Mesenchymal stem cell (in vitro differentiated cells and primary cell): ENCODE measurements at regions not wholly inside any gene's neighbourhood (a gene's known extent, or its start where the extent isn't known, plus 50 kb on each side); places are given as distances from the start of the nearest gene placed in this dataset.
A peak's percentile ranks its signal among the peaks of the same experiment; 100 is the strongest.
"Not testable (repeated sequence)": the region's sequence is repeated elsewhere in the genome, so short reads cannot be mapped to it uniquely, and the experiment has no call there.

Source experiments
- DNase-seq: peaks from one replicate; pipeline ENCODE4 v3.0.0-alpha.2; 2013
- H2AFZ ChIP-seq: one replicate; pipeline ENCODE4 v1.6.1; 2013; ENCODE audit warnings: low read depth, mild to moderate bottlenecking, control low read depth, inconsistent platforms, low read length, moderate library complexity
- H2AK5ac ChIP-seq: 2 replicates; pipeline ENCODE4 v1.6.1; 2013; ENCODE audit warnings: low read length, moderate library complexity, mild to moderate bottlenecking, inconsistent platforms; ENCODE audit not compliant: severe bottlenecking
- H2BK120ac ChIP-seq: one replicate; pipeline ENCODE4 v1.6.1; 2013; ENCODE audit warnings: low read depth, mild to moderate bottlenecking, inconsistent platforms, low read length, moderate library complexity
- H2BK12ac ChIP-seq, 2 experiments: one replicate each; pipeline ENCODE4 v1.6.1; 2013; ENCODE audit warnings: inconsistent platforms in 2 of 2, low read length in 2 of 2, mild to moderate bottlenecking in 2 of 2, moderate library complexity in 2 of 2, control low read depth in 1 of 2
- H2BK15ac ChIP-seq: one replicate; pipeline ENCODE4 v1.6.1; 2013; ENCODE audit warnings: mild to moderate bottlenecking, low read depth, inconsistent platforms; ENCODE audit not compliant: poor library complexity, severe bottlenecking
- H2BK5ac ChIP-seq: 2 replicates; pipeline ENCODE4 v1.6.1; 2013; ENCODE audit warnings: low read depth, mild to moderate bottlenecking, low read length, control low read depth, inconsistent platforms; ENCODE audit not compliant: poor library complexity, severe bottlenecking
- H3K14ac ChIP-seq, 2 experiments: one replicate each; pipeline ENCODE4 v1.6.1; 2013; ENCODE audit warnings: inconsistent platforms in 2 of 2, low read length in 2 of 2, control low read depth in 1 of 2, mild to moderate bottlenecking in 1 of 2, moderate library complexity in 1 of 2
- H3K18ac ChIP-seq, 2 experiments: one replicate each; pipeline ENCODE4 v1.6.1; 2013; ENCODE audit warnings: inconsistent platforms in 2 of 2, low read length in 2 of 2, control low read depth in 1 of 2, low read depth in 1 of 2, mild to moderate bottlenecking in 1 of 2
- H3K23ac ChIP-seq, 2 experiments: one replicate each; pipeline ENCODE4 v1.6.1; 2013; ENCODE audit warnings: inconsistent platforms in 2 of 2, low read length in 2 of 2, mild to moderate bottlenecking in 2 of 2, moderate library complexity in 2 of 2, control low read depth in 1 of 2
- H3K27ac ChIP-seq: 2 replicates; pipeline ENCODE4 v1.5.1; 2013; ENCODE audit warnings: mild to moderate bottlenecking, moderate library complexity, low read length, control low read depth, inconsistent platforms; ENCODE audit not compliant: poor library complexity, severe bottlenecking
- H3K27me3 ChIP-seq, 2 experiments: 2 replicates each; pipeline versions ENCODE4 v1.6.1 to v1.7.0; 2013; ENCODE audit warnings: low read length in 2 of 2, mild to moderate bottlenecking in 2 of 2, moderate library complexity in 2 of 2, control low read depth in 1 of 2, inconsistent platforms in 1 of 2; ENCODE audit not compliant: control insufficient read depth in 1 of 2, insufficient read depth in 1 of 2
- H3K36me3 ChIP-seq, 2 experiments: 2 replicates each; pipeline versions ENCODE4 v1.6.1 to v1.7.0; 2013; ENCODE audit warnings: low read length in 2 of 2, control low read depth in 1 of 2, inconsistent platforms in 1 of 2, low read depth in 1 of 2, mild to moderate bottlenecking in 1 of 2; ENCODE audit not compliant: insufficient read depth in 2 of 2, control insufficient read depth in 1 of 2
- H3K4ac ChIP-seq, 2 experiments: one replicate each; pipeline ENCODE4 v1.6.1; 2013; ENCODE audit warnings: inconsistent platforms in 2 of 2, low read length in 2 of 2, mild to moderate bottlenecking in 2 of 2, moderate library complexity in 2 of 2, control low read depth in 1 of 2, low read depth in 1 of 2
- H3K4me1 ChIP-seq: 2 replicates; pipeline ENCODE4 v1.6.1; 2013; ENCODE audit warnings: low read depth, low read length, control low read depth; ENCODE audit not compliant: control insufficient read depth, insufficient read depth
- H3K4me2 ChIP-seq: 2 replicates; pipeline ENCODE4 v1.6.1; 2013; ENCODE audit warnings: low read length, mild to moderate bottlenecking, inconsistent platforms; ENCODE audit not compliant: poor library complexity, severe bottlenecking
- H3K4me3 ChIP-seq, 2 experiments: 2 replicates each; pipeline versions ENCODE4 v1.5.1 to v1.7.0; 2013; ENCODE audit warnings: low read length in 2 of 2, mild to moderate bottlenecking in 2 of 2, control low read depth in 1 of 2, low read depth in 1 of 2; ENCODE audit not compliant: insufficient read depth in 1 of 2
- H3K79me1 ChIP-seq: replicated peaks from 2 replicates; pipeline ENCODE4 v1.6.1; 2013; ENCODE audit warnings: mild to moderate bottlenecking, control low read depth, low read length, inconsistent platforms; ENCODE audit not compliant: poor library complexity, severe bottlenecking
- H3K9ac ChIP-seq: 2 replicates; pipeline ENCODE4 v1.7.0; 2013; ENCODE audit warnings: mild to moderate bottlenecking, low read length, moderate library complexity
- H3K9me3 ChIP-seq: 2 replicates; pipeline ENCODE4 v1.7.0; 2013; ENCODE audit warnings: mild to moderate bottlenecking, low read length; ENCODE audit not compliant: control insufficient read depth
- H4K8ac ChIP-seq: one replicate; pipeline ENCODE4 v1.6.1; 2013; ENCODE audit warnings: inconsistent platforms, mild to moderate bottlenecking, low read length, moderate library complexity
- H4K91ac ChIP-seq: one replicate; pipeline ENCODE4 v1.6.1; 2013; ENCODE audit warnings: mild to moderate bottlenecking, low read length, inconsistent platforms
- WGBS: methylation state at CpG from one replicate; pipeline ENCODE4 v1.1.7; 2013; ENCODE audit warnings: mixed read lengths; 5-methylcytosine and 5-hydroxymethylcytosine counted together

- Histone ChIP-seq H2AK5ac (peak overlapping the region; percentile 91), H3K27me3 (no peaks in the 10 kb centered on the region), H3K18ac (peak overlapping the region; percentile 28 to 58), H3K79me1 (no peaks in the 10 kb centered on the region), H3K9ac (peak overlapping the region; percentile 91), H4K91ac (peak overlapping the region; percentile 52), H3K23ac (no peak overlapping the region), H3K14ac (peak overlapping the region in 1 of 2 experiments; percentile 86), H3K4ac (no peak overlapping the region), H3K9me3 (peaks cover 19% of the 10 kb centered on the region), H3K4me1 (peaks cover 8% of the 10 kb centered on the region), H3K27ac (no peak overlapping the region), H2BK120ac (no peak overlapping the region), H3K4me3 (no peak overlapping the region), H3K4me2 (no peak overlapping the region), H2BK5ac (no peak overlapping the region), H2BK12ac (peak overlapping the region in 1 of 2 experiments; percentile 71), H4K8ac (no peak overlapping the region), H2AFZ (no peak overlapping the region), H3K36me3 (no peaks in the 10 kb centered on the region), H2BK15ac (no peak overlapping the region)
- DNase-seq = no peak
- WGBS = 87% methylated on average over 3 of the region's 8 CpGs
Measured at GRCh38 chr2:236643480-236643879, 73.9 kb downstream of the ACKR3 start.

DNA sequence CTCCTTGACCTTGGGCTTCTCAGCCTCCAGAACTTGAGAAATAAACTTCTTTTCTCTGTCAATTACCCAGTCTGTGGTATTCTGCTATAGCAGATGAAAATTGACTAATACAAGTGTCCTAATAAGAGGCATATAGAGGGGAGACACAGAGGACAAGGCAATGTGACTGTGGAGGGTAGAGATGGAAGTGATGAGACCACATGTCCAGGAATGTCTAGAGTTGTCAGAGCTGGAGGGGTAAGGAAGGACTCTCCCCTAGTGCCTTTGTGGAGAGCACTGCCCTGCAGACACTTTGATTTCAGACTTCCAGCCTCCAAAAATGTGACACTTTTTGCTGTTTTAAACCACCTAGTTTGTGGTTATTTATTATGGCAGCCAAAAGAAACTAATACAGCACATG, 74.4 kb downstream of the ACKR3 start:
- peaks cover 19% of the 10 kb centered on the region for H3K9me3 ChIP-seq
- H3K4me2 ChIP-seq = no peak overlapping the region
- H3K9ac ChIP-seq = no peak overlapping the region
- no peak overlapping the region for H4K8ac ChIP-seq
- peak overlapping the region; percentile 50 for H2AK5ac ChIP-seq
- no peak overlapping the region for H2BK5ac ChIP-seq
- H2AFZ ChIP-seq = no peak overlapping the region
- no peak overlapping the region for H3K23ac ChIP-seq
- no peak overlapping the region for H3K4ac ChIP-seq
- H4K91ac ChIP-seq = no peak overlapping the region
- H3K27me3 ChIP-seq = no peaks in the 10 kb centered on the region
- peaks cover 8% of the 10 kb centered on the region for H3K4me1 ChIP-seq
- H3K18ac ChIP-seq = peak overlapping the region in 1 of 2 experiments; percentile 42
- no peak overlapping the region for H3K27ac ChIP-seq
- no peak overlapping the region for H3K14ac ChIP-seq
- no peak overlapping the region for H2BK15ac ChIP-seq
- no peak overlapping the region for H2BK120ac ChIP-seq
- H3K36me3 ChIP-seq = no peaks in the 10 kb centered on the region
- no peaks in the 10 kb centered on the region for H3K79me1 ChIP-seq
- H3K4me3 ChIP-seq = no peak overlapping the region
- H2BK12ac ChIP-seq = no peak overlapping the region
- DNase-seq = no peak

- H3K27ac ChIP-seq = no peak overlapping the region
- H2AK5ac ChIP-seq = no peak overlapping the region
- H3K9me3 ChIP-seq = peaks cover 19% of the 10 kb centered on the region
- no peaks in the 10 kb centered on the region for H3K36me3 ChIP-seq
- H3K27me3 ChIP-seq = no peaks in the 10 kb centered on the region
- H2BK15ac ChIP-seq = no peak overlapping the region
- no peak overlapping the region for H3K4ac ChIP-seq
- H3K14ac ChIP-seq = no peak overlapping the region
- H3K4me3 ChIP-seq = no peak overlapping the region
- H2BK5ac ChIP-seq = no peak overlapping the region
- no peak overlapping the region for H2AFZ ChIP-seq
- DNase-seq = no peak
- H3K4me2 ChIP-seq = no peak overlapping the region
- no peak overlapping the region for H2BK120ac ChIP-seq
- H3K9ac ChIP-seq = no peak overlapping the region
- no peaks in the 10 kb centered on the region for H3K79me1 ChIP-seq
- H2BK12ac ChIP-seq = peak overlapping the region in 1 of 2 experiments; percentile 23
- H3K4me1 ChIP-seq = peaks cover 8% of the 10 kb centered on the region
- peak overlapping the region in 1 of 2 experiments; percentile 42 for H3K18ac ChIP-seq
- H4K91ac ChIP-seq = no peak overlapping the region
- H3K23ac ChIP-seq = no peak overlapping the region
- no peak overlapping the region for H4K8ac ChIP-seq
- 71% methylated on average over 4 of the region's 4 CpGs for WGBS
Measured at GRCh38 chr2:236644502-236644911, 74.9 kb downstream of the ACKR3 start.

- 91% methylated on average over 1 of the region's 4 CpGs for WGBS
- not testable (repeated sequence) for H3K27ac ChIP-seq
Measured at GRCh38 chr2:236645141-236645540, 75.5 kb downstream of the ACKR3 start.

More at GRCh38 chr2:236645141-236645540, 75.5 kb downstream of the ACKR3 start:
- H3K36me3 ChIP-seq, H3K4me2 ChIP-seq, H3K79me1 ChIP-seq, H2AK5ac ChIP-seq, DNase-seq, H3K14ac ChIP-seq, H2AFZ ChIP-seq, H4K91ac ChIP-seq, H2BK120ac ChIP-seq, H3K18ac ChIP-seq, H2BK12ac ChIP-seq, H3K4me1 ChIP-seq, H3K9ac ChIP-seq, H4K8ac ChIP-seq, H3K4me3 ChIP-seq, H3K4ac ChIP-seq, H2BK15ac ChIP-seq, H2BK5ac ChIP-seq, H3K27me3 ChIP-seq, H3K23ac ChIP-seq: not testable (repeated sequence)
- H3K9me3 ChIP-seq = peaks cover 19% of the 10 kb centered on the region
